Endothelial cell of umbilical vein (primary cell): ENCODE measurements at regions not wholly inside any gene's neighbourhood (a gene's known extent, or its start where the extent isn't known, plus 50 kb on each side); places are given as distances from the start of the nearest gene placed in this dataset.
"Not testable (repeated sequence)": the region's sequence is repeated elsewhere in the genome, so short reads cannot be mapped to it uniquely, and the experiment has no call there.

Source experiments
- EZH2 ChIP-seq: IDR thresholded peaks from 2 replicates; pipeline ENCODE4 v1.6.1; 2012; ENCODE audit warnings: borderline replicate concordance, low read depth, mild to moderate bottlenecking, moderate library complexity, low read length, inconsistent platforms; ENCODE audit not compliant: severe bottlenecking
- GATA2 ChIP-seq: IDR thresholded peaks from 2 replicates; pipeline ENCODE4 v1.7.0; 2011; ENCODE audit warnings: low read depth, mild to moderate bottlenecking, moderate library complexity, mixed read lengths, low read length; ENCODE audit not compliant: insufficient read length, insufficient read depth
- JUN ChIP-seq: IDR thresholded peaks from 2 replicates; pipeline ENCODE4 v1.6.1; 2011; ENCODE audit warnings: borderline replicate concordance, low read depth; ENCODE audit not compliant: insufficient read length, insufficient read depth
- POLR2A ChIP-seq: IDR thresholded peaks from 2 replicates; pipeline ENCODE4 v1.6.1; 2012; ENCODE audit warnings: low read depth, mild to moderate bottlenecking, control low read depth, low read length
- TF ChIP-seq, protein P1 (sequence below), 2 donors: IDR thresholded peaks; 1 replicate in 1 of 2; 2 replicates in 1 of 2; pipeline ENCODE4 v1.5.1; 2011; ENCODE audit warnings: low read length in 2 of 2, mild to moderate bottlenecking in 2 of 2, moderate library complexity in 2 of 2, control low read depth in 1 of 2, inconsistent platforms in 1 of 2, low read depth in 1 of 2; ENCODE audit not compliant: insufficient read depth in 1 of 2; ENCODE audit errors: extremely low read depth in 1 of 2

DNA sequence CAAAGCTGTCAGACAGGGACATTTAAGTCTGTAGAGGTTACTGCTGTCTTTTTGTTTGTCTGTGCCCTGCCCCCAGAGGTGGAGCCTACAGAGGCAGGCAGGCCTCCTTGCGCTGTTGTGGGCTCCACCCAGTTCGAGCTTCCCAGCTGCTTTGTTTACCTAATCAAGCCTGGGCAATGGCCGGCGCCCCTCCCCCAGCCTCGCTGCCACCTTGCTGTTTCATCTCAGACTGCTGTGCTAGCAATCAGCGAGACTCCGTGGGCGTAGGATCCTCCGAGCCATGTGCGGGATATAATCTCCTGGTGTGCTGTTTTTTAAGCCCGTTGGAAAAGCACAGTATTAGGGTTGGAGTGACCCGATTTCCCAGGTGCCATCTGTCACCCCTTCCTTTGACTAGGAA is 454.2 kb upstream of the CCDC196 start:
- TF ChIP-seq, protein P1, sequence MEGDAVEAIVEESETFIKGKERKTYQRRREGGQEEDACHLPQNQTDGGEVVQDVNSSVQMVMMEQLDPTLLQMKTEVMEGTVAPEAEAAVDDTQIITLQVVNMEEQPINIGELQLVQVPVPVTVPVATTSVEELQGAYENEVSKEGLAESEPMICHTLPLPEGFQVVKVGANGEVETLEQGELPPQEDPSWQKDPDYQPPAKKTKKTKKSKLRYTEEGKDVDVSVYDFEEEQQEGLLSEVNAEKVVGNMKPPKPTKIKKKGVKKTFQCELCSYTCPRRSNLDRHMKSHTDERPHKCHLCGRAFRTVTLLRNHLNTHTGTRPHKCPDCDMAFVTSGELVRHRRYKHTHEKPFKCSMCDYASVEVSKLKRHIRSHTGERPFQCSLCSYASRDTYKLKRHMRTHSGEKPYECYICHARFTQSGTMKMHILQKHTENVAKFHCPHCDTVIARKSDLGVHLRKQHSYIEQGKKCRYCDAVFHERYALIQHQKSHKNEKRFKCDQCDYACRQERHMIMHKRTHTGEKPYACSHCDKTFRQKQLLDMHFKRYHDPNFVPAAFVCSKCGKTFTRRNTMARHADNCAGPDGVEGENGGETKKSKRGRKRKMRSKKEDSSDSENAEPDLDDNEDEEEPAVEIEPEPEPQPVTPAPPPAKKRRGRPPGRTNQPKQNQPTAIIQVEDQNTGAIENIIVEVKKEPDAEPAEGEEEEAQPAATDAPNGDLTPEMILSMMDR (IDR thresholded peaks at IDR 0.05; ENCODE audit: extremely low read depth in 1 of 2, insufficient read depth in 1 of 2, low read depth in 1 of 2, low read length in 2 of 2): not testable (repeated sequence)
- TF ChIP-seq EZH2, JUN, GATA2, POLR2A: not testable (repeated sequence)
